ENCODE measurements at regions not wholly inside any gene's neighbourhood (a gene's known extent, or its start where the extent isn't known, plus 50 kb on each side); places are given as distances from the start of the nearest gene placed in this dataset.

DNA sequence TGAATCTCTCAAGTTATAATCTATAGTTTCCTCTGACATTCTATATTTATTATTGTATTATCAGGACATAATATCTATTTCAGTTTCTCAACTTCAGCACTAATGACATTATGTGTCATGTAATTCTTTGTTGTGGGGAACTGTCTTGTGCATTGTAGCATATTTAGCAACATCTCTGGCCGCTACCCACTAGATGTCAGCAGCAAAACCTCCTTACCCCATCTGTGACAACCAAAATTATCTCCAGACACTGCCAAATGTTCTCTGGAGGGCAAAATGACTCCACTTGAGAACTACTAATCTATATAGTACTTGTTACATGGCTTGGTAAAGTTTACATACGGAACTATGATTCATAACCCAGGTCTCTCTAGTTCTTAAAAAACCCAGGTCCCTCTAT is 110.2 kb downstream of the RASSF9 start:
- TF ChIP-seq, protein P1, sequence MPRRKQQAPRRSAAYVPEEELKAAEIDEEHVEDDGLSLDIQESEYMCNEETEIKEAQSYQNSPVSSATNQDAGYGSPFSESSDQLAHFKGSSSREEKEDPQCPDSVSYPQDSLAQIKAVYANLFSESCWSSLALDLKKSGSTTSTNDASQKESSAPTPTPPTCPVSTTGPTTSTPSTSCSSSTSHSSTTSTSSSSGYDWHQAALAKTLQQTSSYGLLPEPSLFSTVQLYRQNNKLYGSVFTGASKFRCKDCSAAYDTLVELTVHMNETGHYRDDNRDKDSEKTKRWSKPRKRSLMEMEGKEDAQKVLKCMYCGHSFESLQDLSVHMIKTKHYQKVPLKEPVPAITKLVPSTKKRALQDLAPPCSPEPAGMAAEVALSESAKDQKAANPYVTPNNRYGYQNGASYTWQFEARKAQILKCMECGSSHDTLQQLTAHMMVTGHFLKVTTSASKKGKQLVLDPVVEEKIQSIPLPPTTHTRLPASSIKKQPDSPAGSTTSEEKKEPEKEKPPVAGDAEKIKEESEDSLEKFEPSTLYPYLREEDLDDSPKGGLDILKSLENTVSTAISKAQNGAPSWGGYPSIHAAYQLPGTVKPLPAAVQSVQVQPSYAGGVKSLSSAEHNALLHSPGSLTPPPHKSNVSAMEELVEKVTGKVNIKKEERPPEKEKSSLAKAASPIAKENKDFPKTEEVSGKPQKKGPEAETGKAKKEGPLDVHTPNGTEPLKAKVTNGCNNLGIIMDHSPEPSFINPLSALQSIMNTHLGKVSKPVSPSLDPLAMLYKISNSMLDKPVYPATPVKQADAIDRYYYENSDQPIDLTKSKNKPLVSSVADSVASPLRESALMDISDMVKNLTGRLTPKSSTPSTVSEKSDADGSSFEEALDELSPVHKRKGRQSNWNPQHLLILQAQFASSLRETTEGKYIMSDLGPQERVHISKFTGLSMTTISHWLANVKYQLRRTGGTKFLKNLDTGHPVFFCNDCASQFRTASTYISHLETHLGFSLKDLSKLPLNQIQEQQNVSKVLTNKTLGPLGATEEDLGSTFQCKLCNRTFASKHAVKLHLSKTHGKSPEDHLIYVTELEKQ (tag by site-specific recombination; IDR thresholded peaks at IDR 0.05; ENCODE audit: borderline replicate concordance): no peak
- TF ChIP-seq, protein P2, sequence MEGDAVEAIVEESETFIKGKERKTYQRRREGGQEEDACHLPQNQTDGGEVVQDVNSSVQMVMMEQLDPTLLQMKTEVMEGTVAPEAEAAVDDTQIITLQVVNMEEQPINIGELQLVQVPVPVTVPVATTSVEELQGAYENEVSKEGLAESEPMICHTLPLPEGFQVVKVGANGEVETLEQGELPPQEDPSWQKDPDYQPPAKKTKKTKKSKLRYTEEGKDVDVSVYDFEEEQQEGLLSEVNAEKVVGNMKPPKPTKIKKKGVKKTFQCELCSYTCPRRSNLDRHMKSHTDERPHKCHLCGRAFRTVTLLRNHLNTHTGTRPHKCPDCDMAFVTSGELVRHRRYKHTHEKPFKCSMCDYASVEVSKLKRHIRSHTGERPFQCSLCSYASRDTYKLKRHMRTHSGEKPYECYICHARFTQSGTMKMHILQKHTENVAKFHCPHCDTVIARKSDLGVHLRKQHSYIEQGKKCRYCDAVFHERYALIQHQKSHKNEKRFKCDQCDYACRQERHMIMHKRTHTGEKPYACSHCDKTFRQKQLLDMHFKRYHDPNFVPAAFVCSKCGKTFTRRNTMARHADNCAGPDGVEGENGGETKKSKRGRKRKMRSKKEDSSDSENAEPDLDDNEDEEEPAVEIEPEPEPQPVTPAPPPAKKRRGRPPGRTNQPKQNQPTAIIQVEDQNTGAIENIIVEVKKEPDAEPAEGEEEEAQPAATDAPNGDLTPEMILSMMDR (tag by site-specific recombination; IDR thresholded peaks at IDR 0.05): no peak
- no peak for TF ChIP-seq ZFP41 (tag by site-specific recombination; IDR thresholded peaks at IDR 0.05; ENCODE audit: borderline replicate concordance)

Data from HEK293 (cell line).